Umbilical cord (tissue), 1 donor: ENCODE measurements at regions not wholly inside any gene's neighbourhood (a gene's known extent, or its start where the extent isn't known, plus 50 kb on each side); places are given as distances from the start of the nearest gene placed in this dataset.

ENCODE experiments used
- DNase-seq: peaks from one replicate; pipeline ENCODE4 v3.0.0-alpha.2; 2015; ENCODE audit warnings: low spot score

DNA sequence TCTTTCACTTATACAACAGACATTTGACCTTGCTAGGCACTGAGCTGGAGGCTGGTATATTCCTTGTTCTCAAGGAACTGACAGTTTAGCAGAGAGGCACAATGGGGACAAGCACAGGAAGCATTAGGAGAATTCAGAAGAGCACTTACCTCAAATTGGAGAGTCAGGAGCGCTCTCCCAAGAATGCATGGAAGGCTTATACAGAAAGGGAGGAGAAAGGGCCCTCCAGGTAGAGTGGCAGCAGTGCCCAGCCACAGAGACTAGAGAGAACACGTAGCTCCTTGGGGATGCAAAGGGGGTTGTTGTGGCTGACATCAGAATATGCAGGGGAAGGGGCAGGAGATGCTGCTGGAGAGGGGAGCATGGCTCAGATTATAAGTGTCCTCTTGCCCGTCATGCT lies 78.2 kb upstream of the MKLN1 start:
- DNase-seq = no peak

DNA sequence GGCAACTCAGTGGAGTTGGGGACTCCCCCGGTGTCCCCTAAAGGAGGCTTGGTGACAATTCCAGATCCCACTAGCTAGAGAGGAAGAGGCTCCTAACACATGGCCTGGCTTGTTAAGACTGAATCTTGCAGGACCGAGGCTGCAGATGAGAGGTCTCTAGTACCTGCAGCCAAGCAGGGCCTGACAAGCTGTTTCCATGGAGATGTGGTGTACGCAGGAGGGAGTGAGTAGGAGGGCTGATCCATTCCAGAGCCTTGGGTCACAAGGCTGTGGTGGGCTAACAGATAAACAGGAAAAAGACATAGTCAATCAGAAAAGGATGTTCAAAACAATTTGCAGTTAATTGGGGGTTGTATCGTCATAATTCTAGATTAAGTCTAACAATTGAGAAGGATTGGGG lies 77.3 kb upstream of the MKLN1 start:
- no peak for DNase-seq

DNA sequence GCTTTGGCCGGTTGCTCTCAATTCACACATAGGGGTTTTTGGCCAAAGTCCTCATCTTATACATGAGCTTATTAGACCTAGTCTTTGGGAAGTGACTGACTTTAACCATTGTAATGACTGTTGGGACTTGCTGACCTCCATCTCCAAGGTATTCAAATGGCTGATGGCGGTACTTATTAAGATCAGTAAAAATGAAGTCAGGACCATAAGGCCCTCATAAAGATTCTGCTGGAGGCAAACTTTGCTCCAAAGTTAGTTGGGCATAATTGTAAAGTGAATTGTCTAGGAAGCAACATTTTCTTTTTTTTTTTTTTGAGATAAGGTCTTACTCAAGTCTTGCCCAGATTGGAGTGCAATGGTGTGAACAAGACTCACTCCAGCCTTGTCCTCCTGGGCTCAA lies 76.3 kb upstream of the MKLN1 start:
- no peak for DNase-seq

DNA sequence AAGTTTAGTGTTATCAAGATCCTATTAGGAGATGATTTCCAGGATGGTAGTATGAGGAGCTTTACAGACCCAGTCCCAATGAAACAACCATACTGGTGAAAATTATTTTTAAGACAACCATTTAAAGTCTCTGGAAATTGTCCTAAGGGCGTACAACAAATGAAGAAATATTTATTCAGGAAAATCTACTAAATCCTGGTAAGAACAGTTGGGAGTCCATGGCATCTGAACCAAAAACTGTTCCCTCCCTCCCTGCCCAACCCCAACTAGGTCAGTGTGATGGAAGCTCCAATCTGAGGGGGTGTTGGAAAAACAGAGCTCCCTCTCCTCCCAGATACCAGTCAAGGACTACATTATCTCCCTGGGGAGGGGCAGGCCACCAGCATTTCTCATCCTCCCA lies 74.7 kb upstream of the MKLN1 start:
- DNase-seq = no peak

DNA sequence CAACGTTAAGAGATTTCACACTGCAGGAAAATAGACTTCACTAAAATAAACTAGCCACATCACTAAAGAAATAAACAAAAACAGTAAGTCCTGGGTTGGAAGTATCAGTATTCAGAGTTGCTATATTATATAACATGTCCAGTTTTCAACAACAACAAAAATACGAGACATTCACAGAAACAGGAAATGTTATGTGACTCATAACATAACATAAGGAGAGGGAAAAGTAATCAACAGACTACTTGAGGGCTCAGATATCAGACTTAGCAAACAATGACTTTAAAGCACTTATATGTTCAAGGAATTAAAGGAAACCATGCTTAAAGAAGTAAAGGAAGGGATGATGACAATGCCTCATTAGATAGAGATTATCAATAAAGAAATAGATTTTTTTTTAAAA lies 73.5 kb upstream of the MKLN1 start:
- DNase-seq = no peak

DNA sequence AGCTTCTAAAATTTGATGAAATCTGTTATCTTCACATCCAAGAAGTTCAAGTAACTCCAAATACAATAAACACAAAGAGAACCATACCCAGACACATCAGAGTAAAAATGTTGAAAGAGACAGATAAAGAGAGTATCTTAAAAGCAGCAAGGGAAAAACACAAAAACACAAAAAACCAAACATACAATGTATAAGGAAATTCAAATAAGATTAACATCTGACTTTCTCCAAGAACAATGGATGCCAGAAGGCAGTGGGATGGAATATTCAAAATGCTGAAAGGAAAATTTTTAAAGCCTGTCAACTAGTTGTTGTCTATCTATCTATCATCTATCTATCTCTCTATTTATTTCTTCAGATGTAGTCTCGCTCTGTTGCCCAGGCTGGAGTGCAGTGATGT lies 72.4 kb upstream of the MKLN1 start:
- DNase-seq = no peak

DNA sequence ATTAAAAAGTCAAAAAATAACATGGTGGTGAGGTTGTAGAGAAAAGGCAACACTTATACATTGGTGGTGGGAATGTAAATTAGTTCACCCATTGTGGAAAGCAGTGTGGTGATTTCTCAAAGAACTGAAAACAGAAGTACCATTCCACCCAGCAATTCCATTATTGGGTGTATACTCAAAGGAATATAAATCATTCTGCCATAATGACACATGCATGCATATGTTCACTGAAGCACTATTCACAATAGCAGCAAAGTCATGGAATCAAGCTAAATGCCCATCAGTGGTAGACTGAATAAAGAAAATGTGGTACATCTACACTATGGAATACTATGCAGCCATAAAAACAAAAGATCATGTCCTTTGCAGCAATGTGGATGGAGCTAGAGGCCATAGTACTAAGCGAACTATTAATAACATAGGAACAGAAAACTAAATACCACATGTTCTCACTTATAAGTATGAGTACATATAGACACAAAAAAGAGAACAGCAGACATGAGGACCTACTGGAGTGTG lies 66.1 kb upstream of the MKLN1 start:
- DNase-seq = no peak

DNA sequence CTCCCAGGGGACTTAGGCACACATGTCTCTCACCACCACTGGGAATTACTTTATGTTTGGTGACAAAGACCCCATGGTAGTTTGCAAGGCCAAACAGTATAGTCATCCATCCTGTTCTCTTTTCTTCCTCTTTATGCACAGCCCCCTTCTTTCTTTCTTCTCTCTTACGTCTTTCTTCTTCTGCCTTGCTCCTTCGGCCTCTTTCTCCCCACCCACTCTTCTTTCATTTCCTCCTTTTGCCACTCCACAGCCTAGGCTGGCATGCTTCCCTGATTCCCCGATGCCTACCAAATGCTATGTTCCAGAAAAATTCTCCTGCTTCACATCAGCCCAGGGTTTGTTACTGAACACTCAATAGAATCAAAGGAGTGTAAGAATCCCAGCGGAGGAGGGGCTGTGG lies 62.4 kb upstream of the MKLN1 start:
- DNase-seq = no peak

DNA sequence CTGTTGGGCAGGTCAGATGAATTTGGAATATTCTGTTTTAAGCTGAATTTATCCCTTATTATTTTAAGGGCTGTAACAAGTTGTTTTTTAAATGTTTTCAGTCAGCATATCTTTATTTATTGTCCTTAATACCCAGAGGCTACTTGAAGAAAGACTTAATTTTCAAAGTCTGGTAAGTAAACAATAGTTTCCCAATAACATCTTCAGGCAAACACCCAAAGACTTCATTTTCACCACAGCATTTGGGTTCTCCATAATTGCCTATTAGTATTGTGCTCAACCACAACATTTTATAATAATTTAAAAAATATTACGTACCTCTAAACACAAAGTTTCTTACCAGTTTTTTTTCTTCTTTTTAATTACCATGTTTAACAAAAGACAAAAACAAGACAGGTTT lies 60.0 kb upstream of the MKLN1 start:
- DNase-seq = no peak

DNA sequence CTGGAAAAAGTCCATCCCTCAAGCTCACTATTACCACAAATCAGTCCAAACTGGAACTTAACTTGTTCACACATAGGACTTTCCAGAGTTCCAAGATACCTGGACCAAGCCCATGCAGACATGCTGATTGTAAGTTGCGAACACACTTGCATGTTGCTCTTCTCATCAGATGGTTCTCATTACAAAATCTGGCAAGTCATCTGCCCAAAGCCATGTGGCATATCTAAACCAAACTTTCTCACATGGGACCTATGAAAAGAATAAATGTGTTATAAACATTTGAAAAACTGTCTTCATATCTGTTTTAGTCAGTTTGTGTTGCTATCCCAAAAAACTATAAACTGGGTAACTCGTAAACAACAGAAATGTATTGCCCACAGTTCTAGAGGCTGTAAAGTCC lies 58.8 kb upstream of the MKLN1 start:
- DNase-seq = no peak

DNA sequence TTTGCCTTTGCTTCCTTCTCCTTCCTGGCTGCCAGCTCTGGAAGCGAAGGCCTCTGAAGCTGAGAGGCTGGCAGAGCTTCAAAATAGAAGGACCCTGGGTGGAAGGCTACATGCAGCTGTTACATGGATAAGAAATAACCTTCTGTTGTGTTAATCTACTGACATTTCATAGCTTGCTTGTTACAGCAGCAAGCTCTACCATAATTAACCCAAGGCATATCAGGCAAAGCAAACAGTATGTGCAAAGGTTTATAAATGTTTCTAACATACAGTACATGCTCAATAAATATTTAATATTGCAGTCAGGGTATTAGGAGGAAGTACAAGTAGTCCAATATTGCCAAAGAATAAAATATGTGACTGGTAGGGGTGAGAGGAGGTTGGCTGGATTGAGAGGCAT lies 55.6 kb upstream of the MKLN1 start:
- no peak for DNase-seq

DNA sequence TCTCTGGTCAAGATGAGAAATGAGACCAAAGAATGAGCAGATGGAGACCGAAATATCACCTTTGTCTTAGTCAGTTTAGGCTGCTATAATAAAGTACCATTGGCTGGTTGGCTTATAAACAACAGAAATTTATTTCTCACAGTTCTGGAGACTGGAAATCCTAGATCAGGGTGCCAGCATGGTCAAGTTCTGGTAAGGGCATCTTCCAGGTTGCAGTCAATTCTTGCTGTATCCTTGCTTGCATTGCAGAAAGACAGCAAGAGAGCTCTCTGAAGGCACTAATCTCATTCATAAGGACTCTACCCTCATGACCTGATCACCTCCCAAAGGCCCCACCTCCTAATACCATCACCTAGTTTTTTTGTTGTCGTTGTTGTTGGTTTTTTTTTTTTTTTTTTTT lies 52.7 kb upstream of the MKLN1 start:
- DNase-seq = no peak

DNA sequence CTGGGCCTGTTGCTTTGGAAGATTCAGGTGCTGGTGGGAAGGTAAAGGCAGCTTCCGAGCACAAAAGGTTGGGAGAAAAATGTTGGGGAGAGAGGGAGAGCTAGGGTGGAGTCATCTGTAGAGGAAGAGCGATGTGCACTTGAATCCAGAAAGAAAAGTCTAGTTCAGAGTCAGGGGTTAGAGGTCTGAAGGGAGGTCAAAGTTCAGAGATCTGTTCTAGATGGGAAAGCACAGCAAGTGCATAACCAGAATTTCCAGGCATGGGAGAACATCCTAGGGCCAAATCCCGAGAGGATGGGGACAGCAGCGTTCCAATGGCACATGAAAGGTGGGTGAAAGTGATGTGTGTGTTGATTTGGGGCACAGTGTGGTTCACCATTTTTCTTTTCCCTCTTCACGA lies 51.5 kb upstream of the MKLN1 start:
- no peak for DNase-seq

DNA sequence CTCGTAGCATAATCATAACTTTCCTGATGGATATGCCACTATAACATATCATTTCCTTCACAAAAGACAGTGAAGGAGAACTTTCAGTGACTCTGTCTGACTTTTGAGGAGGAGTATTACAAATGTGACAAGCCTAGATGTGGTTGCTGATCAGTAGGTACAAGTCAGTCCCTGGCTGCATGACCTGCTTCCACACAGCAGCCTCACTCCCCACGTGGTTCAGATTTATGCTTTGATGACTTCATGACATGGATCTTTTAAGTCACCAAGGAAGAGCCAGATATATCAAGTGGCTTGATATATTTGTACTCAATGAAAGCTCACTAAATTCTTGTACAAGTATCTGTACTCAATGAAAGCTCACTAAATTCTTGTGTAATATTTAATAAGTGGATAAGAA lies 50.9 kb upstream of the MKLN1 start:
- no peak for DNase-seq
